HEK293 (cell line): ENCODE measurements at regions not wholly inside any gene's neighbourhood (a gene's known extent, or its start where the extent isn't known, plus 50 kb on each side); places are given as distances from the start of the nearest gene placed in this dataset.

ENCODE experiments used
- CTCF ChIA-PET: fragments of 350-600 bp; formaldehyde crosslinking; extraction: SDS; loops from one replicate; lab custom pipeline; 2021; ENCODE audit warnings: antibody characterized with exemption; lab: Yijun Ruan, JAX
- POLR2A ChIA-PET: fragments of 300-600 bp; formaldehyde crosslinking; extraction: SDS; loops from one replicate; lab custom pipeline; 2020; ENCODE audit warnings: antibody characterized with exemption, inconsistent platforms; lab: Yijun Ruan, JAX
- H3K27ac ChIP-seq: fragments of 200-500 bp; sonication (Bioruptor generic); 2 replicates; pipeline ENCODE4 v1.5.1; 2014; ENCODE audit warnings: low read depth, low read length, control low read depth, inconsistent platforms; ENCODE audit errors: extremely low read depth
- H3K36me3 ChIP-seq, 2 experiments: fragments of 200-500 bp in 1 of 2; sonication (Bioruptor generic) in 1 of 2; 1 replicate in 1 of 2; 2 replicates in 1 of 2; pipeline ENCODE4 v1.5.1; 2014 to 2017; ENCODE audit warnings: inconsistent platforms in 2 of 2, low read length in 2 of 2; ENCODE audit not compliant: control insufficient read depth in 2 of 2, insufficient read depth in 1 of 2
- H3K4me1 ChIP-seq: fragments of 200-500 bp; sonication (Bioruptor generic); 2 replicates; pipeline ENCODE4 v1.5.1; 2014; ENCODE audit warnings: mild to moderate bottlenecking, low read length, inconsistent platforms; ENCODE audit not compliant: control insufficient read depth, insufficient read depth
- H3K4me3 ChIP-seq: 2 replicates; pipeline ENCODE4 v1.5.1; 2011; ENCODE audit warnings: low read depth, mild to moderate bottlenecking, control low read depth, low read length, moderate library complexity
- H3K9me3 ChIP-seq: fragments of 200-500 bp; sonication (Bioruptor generic); 2 replicates; pipeline ENCODE4 v1.5.1; 2014; ENCODE audit warnings: low read depth, low read length, inconsistent platforms; ENCODE audit not compliant: control insufficient read depth, insufficient read depth
- HOXC10 ChIP-seq: sonication (generic); formaldehyde crosslinking; IDR thresholded peaks from 2 replicates; pipeline ENCODE4 v1.8.1; 2023; ENCODE audit warnings: mild to moderate bottlenecking, missing genetic modification reagents
- SCRT2 ChIP-seq: fragments of 450-650 bp; formaldehyde crosslinking; IDR thresholded peaks from 2 replicates; pipeline ENCODE4 v1.5.1; 2016; ENCODE audit warnings: missing biosample characterization, missing genetic modification characterization
- TCF7L2 ChIP-seq: IDR thresholded peaks from 2 replicates; pipeline ENCODE4 v1.6.1; 2011; ENCODE audit warnings: low read depth, mild to moderate bottlenecking, inconsistent platforms, low read length, moderate library complexity, borderline replicate concordance
- ZBTB6 ChIP-seq: fragments of 450-650 bp; formaldehyde crosslinking; IDR thresholded peaks from 2 replicates; pipeline ENCODE4 v1.5.1; 2017; ENCODE audit warnings: missing biosample characterization, missing genetic modification characterization
- ZNF114 ChIP-seq: fragments of 450-650 bp; formaldehyde crosslinking; IDR thresholded peaks from 2 replicates; pipeline ENCODE4 v1.5.0; 2017; ENCODE audit warnings: missing biosample characterization, missing genetic modification characterization
- ZNF221 ChIP-seq: fragments of 450-650 bp; formaldehyde crosslinking; IDR thresholded peaks from 2 replicates; pipeline ENCODE4 v1.5.1; 2017; ENCODE audit warnings: missing biosample characterization, missing genetic modification characterization, borderline replicate concordance
- ZNF510 ChIP-seq: fragments of 450-650 bp; formaldehyde crosslinking; IDR thresholded peaks from 2 replicates; pipeline ENCODE4 v1.5.1; 2018; ENCODE audit warnings: mild to moderate bottlenecking, missing genetic modification characterization, missing biosample characterization; ENCODE audit not compliant: insufficient replicate concordance
- ZNF555 ChIP-seq: fragments of 450-650 bp; formaldehyde crosslinking; conservative IDR thresholded peaks from 2 replicates; pipeline ENCODE4 v1.5.1; 2017; ENCODE audit warnings: missing biosample characterization, mild to moderate bottlenecking, missing genetic modification characterization, inconsistent platforms
- ZNF558 ChIP-seq: fragments of 450-650 bp; formaldehyde crosslinking; IDR thresholded peaks from 2 replicates; pipeline ENCODE4 v1.5.1; 2016; ENCODE audit warnings: missing biosample characterization, missing genetic modification characterization
- ZNF596 ChIP-seq: fragments of 450-650 bp; IDR thresholded peaks from 2 replicates; pipeline ENCODE4 v1.5.0; 2018; ENCODE audit warnings: missing biosample characterization, mild to moderate bottlenecking, missing genetic modification characterization, moderate library complexity
- ZNF600 ChIP-seq: fragments of 450-650 bp; formaldehyde crosslinking; IDR thresholded peaks from 2 replicates; pipeline ENCODE4 v1.5.1; 2016; ENCODE audit warnings: missing biosample characterization, missing genetic modification characterization
- ZNF610 ChIP-seq: fragments of 450-650 bp; formaldehyde crosslinking; IDR thresholded peaks from 2 replicates; pipeline ENCODE4 v1.5.1; 2016; ENCODE audit warnings: missing biosample characterization, missing genetic modification characterization, borderline replicate concordance
- ZNF701 ChIP-seq: fragments of 450-650 bp; formaldehyde crosslinking; IDR thresholded peaks from 2 replicates; pipeline ENCODE4 v1.5.1; 2016; ENCODE audit warnings: missing biosample characterization, missing genetic modification characterization
- TF ChIP-seq, protein P1 (sequence below): fragments of 450-650 bp; formaldehyde crosslinking; IDR thresholded peaks from 2 replicates; pipeline ENCODE4 v1.5.1; 2016; ENCODE audit warnings: missing biosample characterization, missing genetic modification characterization
- TF ChIP-seq, protein P2 (sequence below): fragments of 450-650 bp; formaldehyde crosslinking; IDR thresholded peaks from 2 replicates; pipeline ENCODE4 v1.5.1; 2016; ENCODE audit warnings: missing biosample characterization, missing genetic modification characterization
- TF ChIP-seq, protein P3 (sequence below): fragments of 450-650 bp; formaldehyde crosslinking; IDR thresholded peaks from 2 replicates; pipeline ENCODE4 v1.5.1; 2016; ENCODE audit warnings: missing biosample characterization, missing genetic modification characterization

- Histone ChIP-seq H3K4me3 (no peak overlapping the region), H3K4me1 (no peaks in the 10 kb centered on the region), H3K27ac (no peak overlapping the region), H3K36me3 (no peaks in the 10 kb centered on the region), H3K9me3 (no peaks in the 10 kb centered on the region)
- CTCF ChIA-PET, result no interaction called here
- POLR2A ChIA-PET, result no interaction called here
- TF ChIP-seq, protein P1, sequence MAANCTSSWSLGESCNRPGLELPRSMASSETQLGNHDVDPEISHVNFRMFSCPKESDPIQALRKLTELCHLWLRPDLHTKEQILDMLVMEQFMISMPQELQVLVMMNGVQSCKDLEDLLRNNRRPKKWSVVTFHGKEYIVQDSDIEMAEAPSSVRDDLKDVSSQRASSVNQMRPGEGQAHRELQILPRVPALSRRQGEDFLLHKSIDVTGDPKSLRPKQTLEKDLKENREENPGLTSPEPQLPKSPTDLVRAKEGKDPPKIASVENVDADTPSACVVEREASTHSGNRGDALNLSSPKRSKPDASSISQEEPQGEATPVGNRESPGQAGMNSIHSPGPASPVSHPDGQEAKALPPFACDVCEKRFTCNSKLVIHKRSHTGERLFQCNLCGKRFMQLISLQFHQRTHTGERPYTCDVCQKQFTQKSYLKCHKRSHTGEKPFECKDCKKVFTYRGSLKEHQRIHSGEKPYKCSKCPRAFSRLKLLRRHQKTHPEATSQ (tag by site-specific recombination), result no peak
- no peak for TF ChIP-seq ZNF600
- TF ChIP-seq ZNF114 (tag by site-specific recombination), result no peak
- no peak for TF ChIP-seq ZNF555
- TF ChIP-seq TCF7L2, result no peak
- no peak for TF ChIP-seq ZNF610 (tag by site-specific recombination)
Observed at GRCh38 chr5:112106878-112107277, 312.2 kb downstream of the EPB41L4A start.

GRCh38 chr5:112097768-112098167 is 321.3 kb downstream of the EPB41L4A start:
- H3K27ac ChIP-seq, result no peak overlapping the region
- POLR2A ChIA-PET, result no interaction called here

More at GRCh38 chr5:112097768-112098167, 321.3 kb downstream of the EPB41L4A start:
- H3K4me3 ChIP-seq, result no peak overlapping the region
- no peaks in the 10 kb centered on the region for H3K9me3 ChIP-seq
- no peaks in the 10 kb centered on the region for H3K36me3 ChIP-seq
- no peak for TF ChIP-seq SCRT2
- no peak for TF ChIP-seq ZNF610 (tag by site-specific recombination)
- TF ChIP-seq, protein P2, sequence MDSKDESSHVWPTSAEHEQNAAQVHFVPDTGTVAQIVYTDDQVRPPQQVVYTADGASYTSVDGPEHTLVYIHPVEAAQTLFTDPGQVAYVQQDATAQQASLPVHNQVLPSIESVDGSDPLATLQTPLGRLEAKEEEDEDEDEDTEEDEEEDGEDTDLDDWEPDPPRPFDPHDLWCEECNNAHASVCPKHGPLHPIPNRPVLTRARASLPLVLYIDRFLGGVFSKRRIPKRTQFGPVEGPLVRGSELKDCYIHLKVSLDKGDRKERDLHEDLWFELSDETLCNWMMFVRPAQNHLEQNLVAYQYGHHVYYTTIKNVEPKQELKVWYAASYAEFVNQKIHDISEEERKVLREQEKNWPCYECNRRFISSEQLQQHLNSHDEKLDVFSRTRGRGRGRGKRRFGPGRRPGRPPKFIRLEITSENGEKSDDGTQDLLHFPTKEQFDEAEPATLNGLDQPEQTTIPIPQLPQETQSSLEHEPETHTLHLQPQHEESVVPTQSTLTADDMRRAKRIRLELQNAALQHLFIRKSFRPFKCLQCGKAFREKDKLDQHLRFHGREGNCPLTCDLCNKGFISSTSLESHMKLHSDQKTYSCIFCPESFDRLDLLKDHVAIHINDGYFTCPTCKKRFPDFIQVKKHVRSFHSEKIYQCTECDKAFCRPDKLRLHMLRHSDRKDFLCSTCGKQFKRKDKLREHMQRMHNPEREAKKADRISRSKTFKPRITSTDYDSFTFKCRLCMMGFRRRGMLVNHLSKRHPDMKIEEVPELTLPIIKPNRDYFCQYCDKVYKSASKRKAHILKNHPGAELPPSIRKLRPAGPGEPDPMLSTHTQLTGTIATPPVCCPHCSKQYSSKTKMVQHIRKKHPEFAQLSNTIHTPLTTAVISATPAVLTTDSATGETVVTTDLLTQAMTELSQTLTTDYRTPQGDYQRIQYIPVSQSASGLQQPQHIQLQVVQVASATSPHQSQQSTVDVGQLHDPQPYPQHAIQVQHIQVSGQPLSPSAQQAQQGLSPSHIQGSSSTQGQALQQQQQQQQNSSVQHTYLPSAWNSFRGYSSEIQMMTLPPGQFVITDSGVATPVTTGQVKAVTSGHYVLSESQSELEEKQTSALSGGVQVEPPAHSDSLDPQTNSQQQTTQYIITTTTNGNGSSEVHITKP, result no peak
- TF ChIP-seq ZNF221 (tag by site-specific recombination), result no peak
- no peak for TF ChIP-seq ZNF596 (tag by site-specific recombination)
- TF ChIP-seq ZBTB6, result no peak
- no peak for TF ChIP-seq ZNF558
- no peak for TF ChIP-seq HOXC10
- TF ChIP-seq ZNF510 (tag by site-specific recombination), result no peak
- TF ChIP-seq, protein P3, sequence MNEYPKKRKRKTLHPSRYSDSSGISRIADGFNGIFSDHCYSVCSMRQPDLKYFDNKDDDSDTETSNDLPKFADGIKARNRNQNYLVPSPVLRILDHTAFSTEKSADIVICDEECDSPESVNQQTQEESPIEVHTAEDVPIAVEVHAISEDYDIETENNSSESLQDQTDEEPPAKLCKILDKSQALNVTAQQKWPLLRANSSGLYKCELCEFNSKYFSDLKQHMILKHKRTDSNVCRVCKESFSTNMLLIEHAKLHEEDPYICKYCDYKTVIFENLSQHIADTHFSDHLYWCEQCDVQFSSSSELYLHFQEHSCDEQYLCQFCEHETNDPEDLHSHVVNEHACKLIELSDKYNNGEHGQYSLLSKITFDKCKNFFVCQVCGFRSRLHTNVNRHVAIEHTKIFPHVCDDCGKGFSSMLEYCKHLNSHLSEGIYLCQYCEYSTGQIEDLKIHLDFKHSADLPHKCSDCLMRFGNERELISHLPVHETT (tag by site-specific recombination), result no peak
- no peak for TF ChIP-seq ZNF701 (tag by site-specific recombination)
- H3K4me1 ChIP-seq, result no peaks in the 10 kb centered on the region
- CTCF ChIA-PET, result interaction anchor here (0.6 kb wide), 1 partner anchor 80 kb away, joined by 4 read pairs; no protein-coding TSS in a partner anchor
